IMR-90 (cell line): ENCODE measurements at regions not wholly inside any gene's neighbourhood (a gene's known extent, or its start where the extent isn't known, plus 50 kb on each side); places are given as distances from the start of the nearest gene placed in this dataset.

Experiments
- ATAC-seq: fragments of 200-7000 bp; cut with Tn5 transposase; 2 replicates; pipeline ENCODE4 v1.9.1; 2020; ENCODE audit warnings: low read depth, mild to moderate bottlenecking, moderate library complexity
- BruUV-seq: library from RNA; stranded (reverse); fragments of 400-500 nt; replicated peaks from 2 replicates; lab custom pipeline; 2021; lab: Mats Ljungman, UMichigan
- CTCF ChIA-PET: fragments of 300-600 bp; formaldehyde crosslinking; extraction: SDS; loops from one replicate; lab custom pipeline; 2021; ENCODE audit warnings: antibody characterized with exemption; lab: Yijun Ruan, JAX
- POLR2A ChIA-PET: fragments of 300-600 bp; sonication (Branson Sonifier 250); formaldehyde crosslinking; loops from one replicate; lab custom pipeline; 2022; ENCODE audit warnings: antibody characterized with exemption; ENCODE audit not compliant: unreplicated experiment; lab: Charles Lee
- DNase-seq: peaks from one replicate; pipeline ENCODE4 v3.0.0; 2013
- H2AFZ ChIP-seq: replicated peaks from 2 replicates; pipeline ENCODE3; 2013; ENCODE audit warnings: low read length, mild to moderate bottlenecking; ENCODE audit not compliant: poor library complexity
- H2AK5ac ChIP-seq: 2 replicates; pipeline ENCODE4 v1.6.1; 2013; ENCODE audit warnings: low read depth, low read length, inconsistent platforms
- H2AK9ac ChIP-seq: replicated peaks from 2 replicates; pipeline ENCODE3; 2013; ENCODE audit warnings: mild to moderate bottlenecking, low read depth, low read length, moderate library complexity; ENCODE audit not compliant: poor library complexity
- H2BK120ac ChIP-seq: 2 replicates; pipeline ENCODE4 v1.6.1; 2013; ENCODE audit warnings: low read depth, low read length, inconsistent platforms
- H2BK15ac ChIP-seq: 3 replicates; pipeline ENCODE4 v1.6.1; 2013; ENCODE audit warnings: low read depth, low read length, inconsistent platforms
- H2BK20ac ChIP-seq: 2 replicates; pipeline ENCODE4 v1.6.1; 2013; ENCODE audit warnings: low read depth, mild to moderate bottlenecking, inconsistent platforms, low read length, moderate library complexity
- H2BK5ac ChIP-seq: 2 replicates; pipeline ENCODE4 v1.6.1; 2013; ENCODE audit warnings: mild to moderate bottlenecking, low read depth, low read length, inconsistent platforms; ENCODE audit not compliant: poor library complexity, severe bottlenecking
- H3K14ac ChIP-seq: replicated peaks from 2 replicates; pipeline ENCODE4 v1.6.1; 2013; ENCODE audit warnings: low read depth, low read length, inconsistent platforms
- H3K18ac ChIP-seq: 2 replicates; pipeline ENCODE4 v1.6.1; 2013; ENCODE audit warnings: low read depth, low read length, control low read depth
- H3K23ac ChIP-seq: 2 replicates; pipeline ENCODE4 v1.6.1; 2013; ENCODE audit warnings: low read depth, low read length, inconsistent platforms
- H3K27ac ChIP-seq: 2 replicates; pipeline ENCODE4 v1.5.1; 2013; ENCODE audit warnings: mild to moderate bottlenecking, control low read depth, low read length; ENCODE audit not compliant: insufficient read depth
- H3K27me3 ChIP-seq: 2 replicates; pipeline ENCODE4 v1.6.1; 2013; ENCODE audit warnings: low read length; ENCODE audit not compliant: control insufficient read depth, insufficient read depth
- H3K36me3 ChIP-seq: 2 replicates; pipeline ENCODE4 v1.6.1; 2013; ENCODE audit warnings: low read length, mixed read lengths; ENCODE audit not compliant: control insufficient read depth, insufficient read depth
- H3K4ac ChIP-seq: 2 replicates; pipeline ENCODE4 v1.6.1; 2013; ENCODE audit warnings: low read depth, low read length, inconsistent platforms
- H3K4me1 ChIP-seq: 2 replicates; pipeline ENCODE4 v1.6.1; 2013; ENCODE audit warnings: low read length, mixed read lengths; ENCODE audit not compliant: control insufficient read depth, insufficient read depth
- H3K4me2 ChIP-seq: 2 replicates; pipeline ENCODE4 v1.6.1; 2013; ENCODE audit warnings: low read depth, mild to moderate bottlenecking, control low read depth, low read length, moderate library complexity
- H3K4me3 ChIP-seq: 2 replicates; pipeline ENCODE4 v1.5.1; 2013; ENCODE audit warnings: low read depth, mild to moderate bottlenecking, control low read depth, low read length, moderate library complexity; ENCODE audit not compliant: insufficient read depth
- H3K56ac ChIP-seq: 2 replicates; pipeline ENCODE4 v1.6.1; 2013; ENCODE audit warnings: low read length, inconsistent platforms; ENCODE audit not compliant: insufficient read depth; ENCODE audit errors: extremely low read depth
- H3K79me1 ChIP-seq, 2 experiments: 2 replicates each; pipeline ENCODE4 v1.6.1; 2013; ENCODE audit warnings: low read length in 2 of 2, inconsistent platforms in 1 of 2, low read depth in 1 of 2
- H3K9ac ChIP-seq: 2 replicates; pipeline ENCODE4 v1.6.1; 2013; ENCODE audit warnings: low read depth, low read length, control low read depth
- H3K9me1 ChIP-seq: 2 replicates; pipeline ENCODE4 v1.6.1; 2013; ENCODE audit warnings: low read length, inconsistent platforms; ENCODE audit not compliant: insufficient read depth
- H3K9me3 ChIP-seq: 2 replicates; pipeline ENCODE4 v1.6.1; 2013; ENCODE audit warnings: low read length; ENCODE audit not compliant: control insufficient read depth, insufficient read depth
- H4K20me1 ChIP-seq: 2 replicates; pipeline ENCODE4 v1.6.1; 2013; ENCODE audit warnings: low read length, inconsistent platforms; ENCODE audit not compliant: insufficient read depth
- H4K5ac ChIP-seq: 2 replicates; pipeline ENCODE4 v1.6.1; 2013; ENCODE audit warnings: mild to moderate bottlenecking, low read depth, low read length, control low read depth
- H4K8ac ChIP-seq, 2 experiments: 2 replicates each; pipeline ENCODE4 v1.6.1; 2013; ENCODE audit warnings: low read depth in 2 of 2, low read length in 2 of 2, control low read depth in 1 of 2, inconsistent platforms in 1 of 2
- H4K91ac ChIP-seq: 2 replicates; pipeline ENCODE4 v1.6.1; 2013; ENCODE audit warnings: low read depth, low read length, inconsistent platforms; ENCODE audit not compliant: insufficient read depth
- CTCF ChIP-seq: conservative IDR thresholded peaks from 2 replicates; pipeline ENCODE4 v1.5.1; 2012; ENCODE audit warnings: mild to moderate bottlenecking, low read depth, low read length, improper control_type of control experiment
- MAZ ChIP-seq: IDR thresholded peaks from 2 replicates; pipeline ENCODE4 v1.6.1; 2012; ENCODE audit warnings: low read depth, mild to moderate bottlenecking, low read length, improper control_type of control experiment, moderate library complexity, borderline replicate concordance
- MXI1 ChIP-seq: IDR thresholded peaks from 2 replicates; pipeline ENCODE4 v1.6.1; 2012; ENCODE audit warnings: low read depth, mild to moderate bottlenecking, low read length, moderate library complexity, borderline replicate concordance
- NFE2L2 ChIP-seq: fragments of 150-350 bp; IDR thresholded peaks from 2 replicates; pipeline ENCODE4 v1.6.1; 2016; ENCODE audit warnings: low read depth, mild to moderate bottlenecking, low read length
- RAD21 ChIP-seq: IDR thresholded peaks from 2 replicates; pipeline ENCODE4 v1.6.1; 2012; ENCODE audit warnings: low read length, improper control_type of control experiment
- RCOR1 ChIP-seq: IDR thresholded peaks from 2 replicates; pipeline ENCODE4 v1.6.1; 2012; ENCODE audit warnings: mild to moderate bottlenecking, low read length, improper control_type of control experiment; ENCODE audit not compliant: insufficient replicate concordance
- WGBS, 2 experiments: methylation state at CpG; one replicate each; pipeline versions ENCODE4 v1.1.5 to v1.1.7; 2013; ENCODE audit warnings: missing lambda C conversion rate in 2 of 2; ENCODE audit not compliant: insufficient read length in 1 of 2; ENCODE audit errors: extremely low coverage in 2 of 2; 5-methylcytosine and 5-hydroxymethylcytosine counted together
- dilution Hi-C: fragments of 300-500 bp; cut with HindIII; formaldehyde crosslinking; loops from one replicate; pipeline ENCODE4 v1.14.3; 2018; ENCODE audit warnings: low sequenced_read_pairs; ENCODE audit not compliant: unreplicated experiment
- in situ Hi-C: fragments of 300-500 bp; cut with MboI; formaldehyde crosslinking; loops from 3 replicates; pipeline ENCODE4 v1.14.3; 2019; ENCODE audit warnings: low sequenced_read_pairs, inconsistent platforms, mixed read lengths
- intact Hi-C: fragments of 100-400 bp; cut with micrococcal nuclease; formaldehyde crosslinking; loops from 2 replicates; pipeline ENCODE4 v1.10.0; 2022
- TF ChIP-seq, protein P1 (sequence below): fragments of 150-350 bp; IDR thresholded peaks from 2 replicates; pipeline ENCODE4 v1.6.1; 2016; ENCODE audit warnings: low read depth, mild to moderate bottlenecking, low read length, moderate library complexity, borderline replicate concordance

- Histone ChIP-seq H3K4ac (no peak overlapping the region), H2BK5ac (no peak overlapping the region), H4K91ac (no peak overlapping the region), H2BK20ac (no peak overlapping the region), H3K4me3 (no peak overlapping the region), H3K23ac (no peak overlapping the region), H3K79me1 (no peaks in the 10 kb centered on the region), H3K27ac (no peak overlapping the region), H3K4me2 (no peak overlapping the region), H4K20me1 (no peaks in the 10 kb centered on the region), H2AK9ac (no peak overlapping the region), H3K9ac (no peak overlapping the region), H3K18ac (no peak overlapping the region), H2AK5ac (no peak overlapping the region), H2AFZ (no peak overlapping the region), H4K5ac (no peak overlapping the region), H3K36me3 (no peaks in the 10 kb centered on the region), H3K27me3 (no peaks in the 10 kb centered on the region), H3K4me1 (no peaks in the 10 kb centered on the region), H2BK15ac (no peak overlapping the region), H3K9me1 (no peaks in the 10 kb centered on the region), H4K8ac (no peak overlapping the region), H3K14ac (no peak overlapping the region), H2BK120ac (no peak overlapping the region), H3K56ac (no peak overlapping the region), H3K9me3 (no peaks in the 10 kb centered on the region)
- POLR2A ChIA-PET: no interaction called here
- DNase-seq (no peak), ATAC-seq (no peak)
- dilution Hi-C loops (no loop called here), in situ Hi-C loops (no loop called here), intact Hi-C loops (no loop called here)
- TF ChIP-seq, protein P1, sequence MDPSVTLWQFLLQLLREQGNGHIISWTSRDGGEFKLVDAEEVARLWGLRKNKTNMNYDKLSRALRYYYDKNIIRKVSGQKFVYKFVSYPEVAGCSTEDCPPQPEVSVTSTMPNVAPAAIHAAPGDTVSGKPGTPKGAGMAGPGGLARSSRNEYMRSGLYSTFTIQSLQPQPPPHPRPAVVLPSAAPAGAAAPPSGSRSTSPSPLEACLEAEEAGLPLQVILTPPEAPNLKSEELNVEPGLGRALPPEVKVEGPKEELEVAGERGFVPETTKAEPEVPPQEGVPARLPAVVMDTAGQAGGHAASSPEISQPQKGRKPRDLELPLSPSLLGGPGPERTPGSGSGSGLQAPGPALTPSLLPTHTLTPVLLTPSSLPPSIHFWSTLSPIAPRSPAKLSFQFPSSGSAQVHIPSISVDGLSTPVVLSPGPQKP: no peak
- TF ChIP-seq MXI1: no peak
- TF ChIP-seq RAD21: no peak
- no peak for TF ChIP-seq CTCF
- TF ChIP-seq MAZ: no peak
- no peak for TF ChIP-seq NFE2L2
- TF ChIP-seq RCOR1: no peak
- no TSS peak for BruUV-seq
- WGBS, 2 experiments: no CpG with 5 or more reads among the region's 5 CpGs
- CTCF ChIA-PET: no interaction called here
These were observed 303.1 kb upstream of the CLINT1 start for GRCh38 chr5:158162026-158162425.
